Endothelial cell of umbilical vein (primary cell): ENCODE measurements at regions not wholly inside any gene's neighbourhood (a gene's known extent, or its start where the extent isn't known, plus 50 kb on each side); places are given as distances from the start of the nearest gene placed in this dataset.

Experiments
- CTCF ChIP-seq, 2 donors: IDR thresholded peaks; 1 replicate in 1 of 2; 2 replicates in 1 of 2; pipeline ENCODE4 v1.5.1; 2011; ENCODE audit warnings: low read length in 2 of 2, mild to moderate bottlenecking in 2 of 2, moderate library complexity in 2 of 2, control low read depth in 1 of 2, inconsistent platforms in 1 of 2, low read depth in 1 of 2; ENCODE audit not compliant: insufficient read depth in 1 of 2; ENCODE audit errors: extremely low read depth in 1 of 2
- EZH2 ChIP-seq: IDR thresholded peaks from 2 replicates; pipeline ENCODE4 v1.6.1; 2012; ENCODE audit warnings: borderline replicate concordance, low read depth, mild to moderate bottlenecking, moderate library complexity, low read length, inconsistent platforms; ENCODE audit not compliant: severe bottlenecking
- GATA2 ChIP-seq: IDR thresholded peaks from 2 replicates; pipeline ENCODE4 v1.7.0; 2011; ENCODE audit warnings: low read depth, mild to moderate bottlenecking, moderate library complexity, mixed read lengths, low read length; ENCODE audit not compliant: insufficient read length, insufficient read depth
- JUN ChIP-seq: IDR thresholded peaks from 2 replicates; pipeline ENCODE4 v1.6.1; 2011; ENCODE audit warnings: borderline replicate concordance, low read depth; ENCODE audit not compliant: insufficient read length, insufficient read depth
- MAX ChIP-seq: IDR thresholded peaks from 2 replicates; pipeline ENCODE4 v1.6.1; 2011; ENCODE audit not compliant: insufficient read depth, insufficient read length
- MYC ChIP-seq: IDR thresholded peaks from one replicate; pipeline ENCODE4 v1.6.1; 2011; ENCODE audit warnings: mild to moderate bottlenecking, low read depth, low read length
- POLR2A ChIP-seq: IDR thresholded peaks from 2 replicates; pipeline ENCODE4 v1.6.1; 2012; ENCODE audit warnings: low read depth, mild to moderate bottlenecking, control low read depth, low read length
- POLR2AphosphoS5 ChIP-seq: IDR thresholded peaks from 2 replicates; pipeline ENCODE4 v1.6.1; 2012; ENCODE audit warnings: low read depth, mild to moderate bottlenecking, control low read depth, low read length, moderate library complexity; ENCODE audit not compliant: insufficient read depth

GRCh38 chr10:108784534-108784933 lies 1138.8 kb downstream of the XPNPEP1 start:
- TF ChIP-seq EZH2 (no peak), CTCF (IDR thresholded peaks at IDR 0.05; ENCODE audit: extremely low read depth in 1 of 2, insufficient read depth in 1 of 2, low read depth in 1 of 2, low read length in 2 of 2) (no peak), POLR2AphosphoS5 (no peak), POLR2A (no peak), JUN (no peak), MAX (no peak), MYC (no peak), GATA2 (no peak)
